Stimulated activated naive CD8-positive, alpha-beta T cell treated with anti-CD3 and anti-CD28 coated beads, Interleukin-15, Interleukin-2, amounts not matched to agents 100 ng/mL and 50 ng/mL, for 24 hours (primary cell): ENCODE measurements at regions not wholly inside any gene's neighbourhood (a gene's known extent, or its start where the extent isn't known, plus 50 kb on each side); places are given as distances from the start of the nearest gene placed in this dataset.

Experiments
- H3K27ac Mint-ChIP-seq: one replicate; pipeline ENCODE4 v1.8.0; 2021; ENCODE audit warnings: mild to moderate bottlenecking, mixed read lengths
- H3K27me3 Mint-ChIP-seq: one replicate; pipeline ENCODE4 v1.8.0; 2021; ENCODE audit warnings: mixed read lengths
- H3K36me3 Mint-ChIP-seq: one replicate; pipeline ENCODE4 v1.8.0; 2021; ENCODE audit warnings: low read depth, mixed read lengths
- H3K4me1 Mint-ChIP-seq: one replicate; pipeline ENCODE4 v1.8.0; 2021; ENCODE audit warnings: low read depth, mixed read lengths
- H3K4me3 Mint-ChIP-seq: one replicate; pipeline ENCODE4 v1.8.0; 2021; ENCODE audit warnings: mild to moderate bottlenecking, mixed read lengths
- H3K9me3 Mint-ChIP-seq: one replicate; pipeline ENCODE4 v1.8.0; 2021; ENCODE audit warnings: mixed read lengths

DNA sequence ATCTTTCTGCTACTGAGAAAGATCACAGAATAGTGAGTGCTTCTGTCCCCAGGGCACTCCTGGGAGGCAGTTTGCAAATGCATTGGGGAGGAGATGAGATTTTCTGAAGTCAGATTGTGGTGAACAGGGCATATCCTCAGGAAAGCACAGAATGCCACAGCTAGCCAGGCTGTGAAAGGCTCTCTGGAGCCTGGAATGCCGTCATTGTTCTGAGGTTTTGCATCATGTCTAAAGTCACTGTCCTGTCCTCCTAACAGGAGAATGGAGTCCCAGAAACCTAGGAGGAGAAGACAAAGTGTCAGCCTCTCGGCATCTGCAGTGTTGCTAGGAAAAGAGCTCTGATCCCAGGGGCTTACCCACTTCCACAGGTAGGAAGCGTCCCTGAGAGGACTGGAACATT, 69.2 kb upstream of the IGFBP3 start:
- H3K4me3 Mint-ChIP-seq = no peak overlapping the region
- peaks cover 13% of the 10 kb centered on the region for H3K9me3 Mint-ChIP-seq
- H3K27ac Mint-ChIP-seq = no peak overlapping the region
- peaks cover under 1% of the 10 kb centered on the region for H3K36me3 Mint-ChIP-seq
- H3K4me1 Mint-ChIP-seq = no peaks in the 10 kb centered on the region
- H3K27me3 Mint-ChIP-seq = no peaks in the 10 kb centered on the region

- no peaks in the 10 kb centered on the region for H3K27me3 Mint-ChIP-seq
- H3K9me3 Mint-ChIP-seq = peaks cover 2% of the 10 kb centered on the region
- no peak overlapping the region for H3K4me3 Mint-ChIP-seq
- no peaks in the 10 kb centered on the region for H3K36me3 Mint-ChIP-seq
- H3K27ac Mint-ChIP-seq = no peak overlapping the region
- no peaks in the 10 kb centered on the region for H3K4me1 Mint-ChIP-seq
These were observed 67.5 kb upstream of the IGFBP3 start for GRCh38 chr7:45988405-45989057.

DNA sequence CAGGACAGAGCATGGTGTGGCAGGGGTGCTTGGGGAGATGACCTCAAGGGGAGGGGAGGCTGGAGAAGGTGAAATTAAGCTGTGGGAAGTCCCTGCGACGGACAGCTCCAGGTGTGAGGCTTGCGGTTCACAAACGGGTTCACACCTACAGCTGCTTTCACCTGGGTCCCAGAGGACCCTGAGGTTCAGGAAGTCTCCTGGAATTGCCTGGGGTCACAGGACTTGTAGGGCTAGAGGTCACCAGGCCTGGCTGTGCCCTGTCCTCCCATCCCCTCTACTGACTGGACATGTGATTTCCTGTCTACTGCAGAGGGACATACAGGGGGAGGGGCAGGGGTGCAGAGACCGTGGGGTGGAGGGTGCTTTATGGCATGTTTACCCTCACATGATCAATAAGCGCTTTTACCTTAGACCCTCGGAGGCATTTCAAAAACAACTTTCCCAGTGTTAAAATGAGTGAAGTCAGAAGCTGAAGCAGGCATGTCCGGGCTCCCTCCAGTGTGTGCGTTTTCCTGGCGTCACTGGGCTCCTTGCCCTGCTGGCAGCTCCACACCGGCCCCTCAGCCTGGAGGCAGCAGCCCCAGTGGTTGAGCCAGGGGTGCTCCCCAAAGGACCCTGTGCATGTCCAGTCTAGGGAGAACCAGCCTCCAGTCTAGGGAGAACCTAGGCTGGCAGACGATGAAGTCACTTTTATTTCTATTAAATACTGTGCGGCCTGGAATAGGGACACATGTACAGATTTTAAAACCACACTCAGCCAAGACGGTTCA, 66.6 kb upstream of the IGFBP3 start:
- Mint-ChIP-seq H3K4me1 (no peaks in the 10 kb centered on the region), H3K9me3 (no peaks in the 10 kb centered on the region), H3K27ac (no peak overlapping the region), H3K36me3 (no peaks in the 10 kb centered on the region), H3K4me3 (no peak overlapping the region), H3K27me3 (no peaks in the 10 kb centered on the region)

GRCh38 chr7:45986355-45987298, 65.6 kb upstream of the IGFBP3 start:
- Mint-ChIP-seq H3K4me1 (no peaks in the 10 kb centered on the region), H3K36me3 (no peaks in the 10 kb centered on the region), H3K4me3 (no peak overlapping the region), H3K27ac (no peak overlapping the region), H3K9me3 (no peaks in the 10 kb centered on the region), H3K27me3 (no peaks in the 10 kb centered on the region)

GRCh38 chr7:45985902-45986301, 64.8 kb upstream of the IGFBP3 start:
- Mint-ChIP-seq H3K4me3 (no peak overlapping the region), H3K27me3 (no peaks in the 10 kb centered on the region), H3K4me1 (no peaks in the 10 kb centered on the region), H3K9me3 (no peaks in the 10 kb centered on the region), H3K36me3 (no peaks in the 10 kb centered on the region), H3K27ac (no peak overlapping the region)

DNA sequence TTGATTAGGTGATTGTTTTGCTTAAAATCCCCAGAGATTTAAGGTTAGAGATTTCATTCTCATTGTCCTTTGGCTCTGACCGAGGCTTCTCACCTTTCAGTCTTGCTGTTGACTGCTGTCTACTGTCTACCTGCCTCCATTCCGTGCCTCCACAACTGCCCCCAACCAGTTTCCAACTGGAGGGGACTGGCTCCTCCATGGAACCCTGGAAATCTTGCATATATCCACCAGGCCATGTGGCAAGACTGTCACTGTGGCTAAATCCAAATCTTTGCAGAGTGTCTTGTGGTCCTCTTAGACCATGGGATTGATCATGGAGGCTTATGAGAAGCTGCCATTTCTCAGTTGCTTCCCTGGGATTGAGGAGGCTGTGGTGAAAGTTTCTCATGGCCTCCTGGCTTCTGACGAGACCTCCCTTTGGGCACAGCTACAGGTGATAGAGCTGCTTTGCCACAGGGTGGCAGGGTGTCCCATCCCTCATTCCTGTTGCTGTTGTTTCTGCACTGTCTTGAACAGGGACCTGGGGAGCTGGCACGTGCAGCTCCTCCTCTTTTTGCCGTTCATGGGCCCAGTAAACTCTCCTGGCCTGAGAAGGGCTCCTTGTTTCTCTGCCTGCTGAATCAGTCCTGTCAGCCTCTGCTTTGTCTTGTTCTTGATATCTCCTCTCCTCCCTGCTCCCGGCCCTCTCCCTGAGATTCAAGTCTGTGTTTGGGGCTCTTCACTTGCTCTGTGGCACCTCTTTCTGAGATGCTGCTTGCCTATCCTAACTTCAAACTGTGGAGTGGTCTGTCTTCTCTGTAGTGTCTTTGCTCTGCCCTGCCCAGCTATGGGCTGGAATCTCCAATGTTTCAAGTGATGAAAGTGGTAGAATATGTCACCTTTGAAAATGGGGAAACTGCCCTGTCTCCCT, 63.6 kb upstream of the IGFBP3 start:
- no peaks in the 10 kb centered on the region for H3K4me1 Mint-ChIP-seq
- H3K4me3 Mint-ChIP-seq = no peak overlapping the region
- no peaks in the 10 kb centered on the region for H3K36me3 Mint-ChIP-seq

DNA sequence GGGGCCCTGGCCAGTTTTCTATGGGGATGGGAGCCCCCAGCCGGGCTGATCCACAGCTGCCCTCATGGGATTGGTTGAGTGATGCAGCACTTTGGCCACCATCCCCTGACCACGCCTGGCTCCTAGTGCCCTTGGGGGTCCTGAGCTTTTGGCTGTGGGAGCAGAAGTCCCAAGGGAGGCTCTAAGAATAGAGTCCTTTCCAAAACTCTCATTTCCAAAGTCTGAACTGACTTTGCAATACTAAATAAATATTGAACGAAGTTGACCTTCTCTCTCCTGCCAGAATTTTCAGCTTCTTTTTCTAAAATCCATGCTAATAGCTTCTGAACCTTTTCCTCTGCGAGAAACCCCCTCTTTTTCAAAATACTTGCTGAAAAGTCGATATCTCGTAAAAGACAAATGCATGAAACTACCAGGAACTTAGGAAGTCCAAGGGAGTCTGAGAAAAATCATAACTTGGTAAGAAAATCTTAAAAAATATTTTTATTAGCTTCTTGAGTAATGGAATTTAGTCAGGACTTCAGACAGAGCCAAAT, 62.7 kb upstream of the IGFBP3 start:
- H3K27me3 Mint-ChIP-seq = no peaks in the 10 kb centered on the region
- no peaks in the 10 kb centered on the region for H3K4me1 Mint-ChIP-seq
- H3K27ac Mint-ChIP-seq = no peak overlapping the region
- H3K36me3 Mint-ChIP-seq = no peaks in the 10 kb centered on the region
- H3K4me3 Mint-ChIP-seq = no peak overlapping the region
- no peaks in the 10 kb centered on the region for H3K9me3 Mint-ChIP-seq

More for the DNA sequence above, 63.6 kb upstream of the IGFBP3 start:
- H3K9me3 Mint-ChIP-seq = no peaks in the 10 kb centered on the region
- no peaks in the 10 kb centered on the region for H3K27me3 Mint-ChIP-seq
- no peak overlapping the region for H3K27ac Mint-ChIP-seq

GRCh38 chr7:45982907-45983719, 62.0 kb upstream of the IGFBP3 start:
- no peaks in the 10 kb centered on the region for H3K27me3 Mint-ChIP-seq
- peaks cover 4% of the 10 kb centered on the region for H3K4me1 Mint-ChIP-seq
- no peak overlapping the region for H3K27ac Mint-ChIP-seq
- no peaks in the 10 kb centered on the region for H3K36me3 Mint-ChIP-seq
- no peak overlapping the region for H3K4me3 Mint-ChIP-seq
- H3K9me3 Mint-ChIP-seq = no peaks in the 10 kb centered on the region

DNA sequence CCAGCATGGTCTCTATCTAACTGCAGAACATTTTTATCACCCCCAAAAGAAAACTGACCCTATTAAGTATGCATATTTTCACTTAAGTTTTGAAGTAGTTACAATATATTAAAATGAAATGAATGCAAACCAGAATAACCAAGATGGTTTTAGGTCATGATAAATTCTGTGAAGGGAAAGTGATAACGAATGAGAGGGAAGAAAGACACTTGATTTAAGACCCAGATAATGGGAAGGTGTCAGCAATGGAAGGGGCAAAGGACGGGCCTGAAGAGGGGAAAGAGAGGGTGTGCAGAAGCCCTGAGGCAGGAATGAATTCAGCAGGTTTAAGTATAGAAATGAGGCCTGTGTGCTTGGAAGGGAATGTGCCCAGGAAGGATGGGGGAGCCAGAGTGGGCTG, 61.1 kb upstream of the IGFBP3 start:
- peaks cover 11% of the 10 kb centered on the region for H3K4me1 Mint-ChIP-seq
- no peaks in the 10 kb centered on the region for H3K36me3 Mint-ChIP-seq
- no peak overlapping the region for H3K4me3 Mint-ChIP-seq
- H3K27ac Mint-ChIP-seq = no peak overlapping the region
- no peaks in the 10 kb centered on the region for H3K27me3 Mint-ChIP-seq
- no peaks in the 10 kb centered on the region for H3K9me3 Mint-ChIP-seq

GRCh38 chr7:45980973-45981372, 59.9 kb upstream of the IGFBP3 start:
- H3K9me3 Mint-ChIP-seq = no peaks in the 10 kb centered on the region
- H3K4me1 Mint-ChIP-seq = peaks cover 11% of the 10 kb centered on the region
- no peak overlapping the region for H3K4me3 Mint-ChIP-seq

GRCh38 chr7:45980181-45980905, 59.3 kb upstream of the IGFBP3 start:
- Mint-ChIP-seq H3K27ac (no peak overlapping the region), H3K4me1 (peaks cover 11% of the 10 kb centered on the region), H3K27me3 (no peaks in the 10 kb centered on the region), H3K36me3 (no peaks in the 10 kb centered on the region), H3K9me3 (no peaks in the 10 kb centered on the region), H3K4me3 (no peak overlapping the region)

More at GRCh38 chr7:45980973-45981372, 59.9 kb upstream of the IGFBP3 start:
- H3K36me3 Mint-ChIP-seq = no peaks in the 10 kb centered on the region
- H3K27me3 Mint-ChIP-seq = no peaks in the 10 kb centered on the region
- no peak overlapping the region for H3K27ac Mint-ChIP-seq

GRCh38 chr7:45979275-45980180, 58.5 kb upstream of the IGFBP3 start:
- Mint-ChIP-seq H3K27me3 (no peaks in the 10 kb centered on the region), H3K9me3 (no peaks in the 10 kb centered on the region), H3K4me1 (peaks cover 11% of the 10 kb centered on the region), H3K27ac (no peak overlapping the region), H3K36me3 (no peaks in the 10 kb centered on the region), H3K4me3 (no peak overlapping the region)
